Dendritic cell treated with granulocyte-macrophage colony-stimulating factor and Interleukin-4, amounts not matched to agents 40 ng/mL and 50 ng/mL, for 4 days (primary cell): ENCODE measurements at regions not wholly inside any gene's neighbourhood (a gene's known extent, or its start where the extent isn't known, plus 50 kb on each side); places are given as distances from the start of the nearest gene placed in this dataset.

Experiments used
- H3K27ac Mint-ChIP-seq: one replicate; pipeline ENCODE4 v1.8.0; 2022; ENCODE audit warnings: mild to moderate bottlenecking, mixed read lengths
- H3K27me3 Mint-ChIP-seq: one replicate; pipeline ENCODE4 v1.8.0; 2022; ENCODE audit warnings: mild to moderate bottlenecking, mixed read lengths
- H3K36me3 Mint-ChIP-seq: one replicate; pipeline ENCODE4 v1.8.0; 2022; ENCODE audit warnings: low read depth, mixed read lengths
- H3K4me1 Mint-ChIP-seq: one replicate; pipeline ENCODE4 v1.8.0; 2022; ENCODE audit warnings: low read depth, mixed read lengths
- H3K4me3 Mint-ChIP-seq: one replicate; pipeline ENCODE4 v1.8.0; 2022; ENCODE audit warnings: mild to moderate bottlenecking, moderate library complexity, mixed read lengths
- H3K9me3 Mint-ChIP-seq: one replicate; pipeline ENCODE4 v1.8.0; 2022; ENCODE audit warnings: mixed read lengths
- intact Hi-C: fragments of 100-400 bp; cut with micrococcal nuclease; formaldehyde crosslinking; loops from one replicate; pipeline ENCODE4 v1.15.0; 2022

GRCh38 chr20:22495789-22496188 is 88.6 kb downstream of the FOXA2 start:
- Mint-ChIP-seq H3K27me3 (no peaks in the 10 kb centered on the region), H3K27ac (no peak overlapping the region), H3K9me3 (no peaks in the 10 kb centered on the region), H3K4me1 (no peaks in the 10 kb centered on the region), H3K4me3 (no peak overlapping the region), H3K36me3 (no peaks in the 10 kb centered on the region)
- intact Hi-C loops = no loop called here

DNA sequence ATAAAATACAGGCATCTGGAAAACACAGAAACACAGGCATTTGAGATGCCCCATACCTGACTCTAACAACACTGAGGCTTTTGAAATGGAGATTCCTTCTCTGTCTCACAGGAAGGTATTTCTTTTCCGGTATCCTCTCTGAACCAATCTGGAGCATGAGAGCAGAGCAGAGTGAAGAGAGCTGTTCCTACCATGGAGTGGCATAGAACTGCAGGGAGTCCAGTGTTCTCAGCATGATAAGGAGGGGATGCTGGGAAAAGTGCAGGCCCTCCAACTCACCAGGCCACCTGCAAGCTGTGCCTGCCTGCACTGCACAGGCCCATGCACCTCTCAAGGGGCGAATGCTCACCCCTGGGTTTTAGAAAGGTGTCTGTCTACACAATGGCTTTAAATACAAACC is 89.2 kb downstream of the FOXA2 start:
- H3K9me3 Mint-ChIP-seq = no peaks in the 10 kb centered on the region
- no peak overlapping the region for H3K4me3 Mint-ChIP-seq
- intact Hi-C loops = no loop called here
- H3K4me1 Mint-ChIP-seq = no peaks in the 10 kb centered on the region
- no peak overlapping the region for H3K27ac Mint-ChIP-seq
- H3K27me3 Mint-ChIP-seq = no peaks in the 10 kb centered on the region
- no peaks in the 10 kb centered on the region for H3K36me3 Mint-ChIP-seq

DNA sequence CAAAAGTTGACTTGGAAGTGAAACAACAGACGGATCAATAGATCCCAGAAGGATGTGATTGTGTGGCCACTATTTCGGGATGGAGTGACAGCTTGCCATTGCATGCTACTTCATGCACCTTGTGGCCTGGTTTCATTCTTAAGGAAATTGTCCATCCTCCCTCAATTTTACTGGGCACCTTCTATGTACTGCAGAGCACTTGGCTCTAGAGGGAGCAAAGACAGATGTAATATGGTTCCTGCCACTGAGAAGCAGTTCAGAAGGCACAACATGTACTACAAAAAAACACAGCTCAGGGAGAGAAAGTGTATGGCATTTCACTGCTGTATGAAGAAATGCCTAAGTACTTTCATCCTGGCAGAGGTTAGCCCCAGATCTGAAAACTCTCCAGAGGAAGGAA is 91.9 kb downstream of the FOXA2 start:
- Mint-ChIP-seq H3K4me1 (no peaks in the 10 kb centered on the region), H3K36me3 (no peaks in the 10 kb centered on the region), H3K27me3 (peaks cover 4% of the 10 kb centered on the region), H3K4me3 (no peak overlapping the region), H3K27ac (no peak overlapping the region), H3K9me3 (no peaks in the 10 kb centered on the region)
- intact Hi-C loops = no loop called here

DNA sequence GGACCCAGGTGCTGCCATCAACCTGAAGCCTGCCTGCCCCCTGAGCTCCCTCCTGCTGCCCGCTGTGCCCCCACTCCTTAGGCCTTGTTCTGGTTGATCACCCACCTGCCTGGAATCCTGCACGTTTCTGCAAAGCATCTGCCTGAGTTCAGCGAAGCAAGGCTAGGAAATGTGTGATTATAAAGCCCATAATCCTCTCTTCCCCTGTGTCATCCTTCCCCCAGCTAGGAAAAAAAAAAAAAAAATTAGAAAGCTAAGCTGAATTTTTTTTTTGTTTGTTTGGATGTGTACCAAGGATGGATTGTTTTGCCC is 93.2 kb downstream of the FOXA2 start:
- intact Hi-C loops = no loop called here
- Mint-ChIP-seq H3K27me3 (peaks cover 6% of the 10 kb centered on the region), H3K36me3 (no peaks in the 10 kb centered on the region), H3K9me3 (no peaks in the 10 kb centered on the region), H3K4me3 (no peak overlapping the region), H3K27ac (no peak overlapping the region), H3K4me1 (no peaks in the 10 kb centered on the region)

DNA sequence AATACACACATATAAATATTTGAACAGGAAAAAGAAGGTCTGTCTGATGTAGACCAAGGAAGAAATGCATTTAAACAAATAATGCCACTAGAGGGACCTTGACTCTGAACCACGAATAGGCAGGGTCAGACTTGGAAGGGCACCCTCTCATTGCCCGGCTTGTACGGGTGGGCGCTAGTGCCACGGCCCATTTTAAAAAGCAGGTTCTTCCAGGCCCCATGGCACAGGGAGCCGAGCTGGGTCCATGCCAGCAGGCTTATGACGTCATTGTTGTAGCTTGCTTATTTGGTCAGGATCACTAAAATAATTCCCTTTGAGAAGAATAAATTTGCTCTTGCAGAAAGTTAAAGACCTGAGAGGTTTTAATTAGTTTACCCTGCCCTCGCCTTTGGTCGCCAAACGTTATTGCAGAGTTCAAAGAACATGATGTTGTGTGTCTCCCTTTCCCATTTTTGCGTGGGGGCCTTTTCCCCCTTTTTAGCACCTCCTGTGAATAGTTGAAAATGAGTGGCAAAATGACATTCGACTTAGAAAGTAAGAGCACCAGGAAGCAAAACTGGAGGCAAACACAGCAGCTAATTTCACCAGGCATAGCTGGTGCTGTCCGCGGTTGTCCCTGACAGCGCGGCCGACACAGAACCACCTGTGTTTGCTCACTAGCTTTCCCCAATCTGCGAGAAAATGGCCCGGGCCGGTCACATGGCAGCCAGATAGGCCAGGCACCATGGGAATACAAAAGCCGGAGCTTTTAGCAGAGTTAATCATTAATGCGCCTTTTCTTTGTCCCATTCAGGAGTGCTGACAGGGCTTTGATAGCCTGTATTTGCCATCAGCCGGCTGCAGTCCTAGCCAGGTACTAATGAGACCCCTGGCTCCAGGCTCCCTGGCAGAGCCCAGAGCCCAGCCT is 93.8 kb downstream of the FOXA2 start:
- no peaks in the 10 kb centered on the region for H3K4me1 Mint-ChIP-seq
- intact Hi-C loops = no loop called here
- no peak overlapping the region for H3K4me3 Mint-ChIP-seq
- no peaks in the 10 kb centered on the region for H3K9me3 Mint-ChIP-seq
- peaks cover 6% of the 10 kb centered on the region for H3K27me3 Mint-ChIP-seq
- H3K36me3 Mint-ChIP-seq = no peaks in the 10 kb centered on the region
- H3K27ac Mint-ChIP-seq = no peak overlapping the region

DNA sequence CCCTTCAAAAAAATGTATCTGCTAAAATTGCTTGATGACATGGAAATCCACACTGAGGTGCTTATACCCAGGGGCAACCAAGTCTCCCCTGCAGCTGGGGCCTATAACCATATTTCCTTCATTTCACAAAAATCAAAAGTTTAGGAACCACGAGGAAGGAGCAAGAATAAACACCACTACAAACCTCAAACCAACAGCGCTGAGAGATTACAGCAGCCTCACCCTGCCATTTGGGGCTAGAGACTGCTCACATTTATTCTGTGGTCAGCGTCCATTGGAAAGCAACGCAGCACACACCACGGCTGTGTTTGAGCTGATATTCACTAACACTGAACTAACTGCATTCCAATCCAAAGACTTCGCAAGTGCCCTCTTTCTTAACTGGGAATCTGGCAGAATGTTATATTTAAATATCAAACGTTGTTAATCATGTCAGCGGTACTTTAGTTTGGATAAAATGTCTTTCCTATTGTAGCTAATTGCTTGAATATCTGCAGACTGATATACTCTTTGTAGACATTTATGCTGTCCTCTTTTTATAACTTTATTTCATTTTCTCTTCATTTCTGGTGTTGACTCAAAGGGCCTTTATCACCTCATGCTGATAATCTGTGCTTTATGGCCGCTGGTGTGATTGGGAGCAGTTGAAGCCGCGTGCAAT is 94.6 kb downstream of the FOXA2 start:
- no peaks in the 10 kb centered on the region for H3K4me1 Mint-ChIP-seq
- H3K4me3 Mint-ChIP-seq = no peak overlapping the region
- no peaks in the 10 kb centered on the region for H3K9me3 Mint-ChIP-seq
- intact Hi-C loops = no loop called here
- H3K36me3 Mint-ChIP-seq = no peaks in the 10 kb centered on the region
- H3K27me3 Mint-ChIP-seq = peaks cover 6% of the 10 kb centered on the region
- H3K27ac Mint-ChIP-seq = no peak overlapping the region

DNA sequence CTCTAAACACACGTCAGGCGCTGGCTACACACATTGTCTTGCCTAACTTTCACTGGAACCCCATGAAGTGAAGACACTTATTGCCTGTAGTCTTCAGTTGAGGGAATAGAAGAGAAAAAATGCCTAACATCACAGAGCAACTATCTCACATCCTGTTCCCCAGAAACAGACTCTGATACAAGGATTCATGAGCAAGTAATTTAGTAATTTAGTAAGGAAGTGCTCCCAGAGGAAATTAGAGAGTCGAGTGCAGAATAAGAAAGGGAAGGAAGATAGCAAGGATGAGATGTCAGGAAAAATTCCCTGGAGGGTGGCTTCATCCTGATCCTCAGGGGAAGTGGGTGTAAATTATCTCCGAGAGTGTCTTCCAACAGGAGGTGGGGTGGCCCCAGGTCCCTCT is 104.0 kb downstream of the FOXA2 start:
- intact Hi-C loops = no loop called here
- H3K9me3 Mint-ChIP-seq = no peaks in the 10 kb centered on the region
- no peak overlapping the region for H3K27ac Mint-ChIP-seq
- no peaks in the 10 kb centered on the region for H3K27me3 Mint-ChIP-seq
- H3K4me3 Mint-ChIP-seq = no peak overlapping the region
- no peaks in the 10 kb centered on the region for H3K4me1 Mint-ChIP-seq
- H3K36me3 Mint-ChIP-seq = no peaks in the 10 kb centered on the region

DNA sequence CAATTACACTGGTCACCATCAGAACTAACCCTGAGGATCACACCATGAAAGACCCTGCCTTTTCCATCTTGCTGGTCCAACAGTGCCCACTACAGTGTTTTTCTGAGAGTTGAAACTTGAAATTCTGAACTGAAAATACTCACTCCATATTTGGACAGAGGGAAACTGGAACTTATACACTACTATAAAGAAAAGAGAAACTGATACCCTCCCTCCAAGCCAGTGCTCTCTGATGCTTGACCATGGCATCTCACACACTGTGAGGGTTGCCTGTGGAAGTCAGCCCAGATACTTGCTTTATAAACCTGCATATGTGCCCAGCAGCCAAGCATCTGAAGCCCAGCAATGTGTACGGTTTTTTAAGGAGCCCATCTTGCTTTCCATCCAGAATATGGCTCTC is 108.7 kb downstream of the FOXA2 start:
- intact Hi-C loops = loop anchor here (10.0 kb wide), 1 partner anchor 59 kb away; no protein-coding TSS in a partner anchor
- peaks cover 2% of the 10 kb centered on the region for H3K27me3 Mint-ChIP-seq
- H3K27ac Mint-ChIP-seq = no peak overlapping the region
- H3K4me3 Mint-ChIP-seq = no peak overlapping the region
- no peaks in the 10 kb centered on the region for H3K36me3 Mint-ChIP-seq
- H3K9me3 Mint-ChIP-seq = no peaks in the 10 kb centered on the region
- no peaks in the 10 kb centered on the region for H3K4me1 Mint-ChIP-seq

DNA sequence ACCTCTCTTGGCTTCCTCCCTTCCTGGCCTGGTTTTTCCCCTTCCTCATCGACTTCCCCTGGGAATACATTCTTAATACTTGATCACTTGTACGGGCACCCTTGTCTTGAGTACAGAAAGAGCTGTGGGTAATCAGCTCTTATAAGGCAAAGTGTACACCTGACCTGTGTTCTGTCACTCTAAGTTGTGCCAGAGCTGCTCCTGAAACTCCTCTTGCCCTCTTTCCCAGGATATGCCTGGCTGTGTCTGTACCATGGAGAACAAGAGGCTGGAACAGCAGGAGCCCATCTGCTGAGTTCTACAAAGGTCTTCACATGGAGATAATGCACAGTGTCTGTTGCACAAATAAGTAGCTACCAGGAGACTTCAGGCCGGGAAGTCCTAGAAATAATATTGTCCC is 110.1 kb downstream of the FOXA2 start:
- H3K4me3 Mint-ChIP-seq = no peak overlapping the region
- no peaks in the 10 kb centered on the region for H3K4me1 Mint-ChIP-seq
- intact Hi-C loops = loop anchor here (10.0 kb wide), 1 partner anchor 61 kb away; no protein-coding TSS in a partner anchor
- no peak overlapping the region for H3K27ac Mint-ChIP-seq
- no peaks in the 10 kb centered on the region for H3K36me3 Mint-ChIP-seq
- no peaks in the 10 kb centered on the region for H3K9me3 Mint-ChIP-seq
- H3K27me3 Mint-ChIP-seq = peaks cover 2% of the 10 kb centered on the region

- no peak overlapping the region for H3K4me3 Mint-ChIP-seq
- H3K27ac Mint-ChIP-seq = no peak overlapping the region
- intact Hi-C loops = loop anchor here (10.0 kb wide), 1 partner anchor 62 kb away; no protein-coding TSS in a partner anchor
- no peaks in the 10 kb centered on the region for H3K4me1 Mint-ChIP-seq
- peaks cover 2% of the 10 kb centered on the region for H3K27me3 Mint-ChIP-seq
- H3K36me3 Mint-ChIP-seq = no peaks in the 10 kb centered on the region
- no peaks in the 10 kb centered on the region for H3K9me3 Mint-ChIP-seq
Measured at GRCh38 chr20:22473293-22473692, 111.1 kb downstream of the FOXA2 start.

DNA sequence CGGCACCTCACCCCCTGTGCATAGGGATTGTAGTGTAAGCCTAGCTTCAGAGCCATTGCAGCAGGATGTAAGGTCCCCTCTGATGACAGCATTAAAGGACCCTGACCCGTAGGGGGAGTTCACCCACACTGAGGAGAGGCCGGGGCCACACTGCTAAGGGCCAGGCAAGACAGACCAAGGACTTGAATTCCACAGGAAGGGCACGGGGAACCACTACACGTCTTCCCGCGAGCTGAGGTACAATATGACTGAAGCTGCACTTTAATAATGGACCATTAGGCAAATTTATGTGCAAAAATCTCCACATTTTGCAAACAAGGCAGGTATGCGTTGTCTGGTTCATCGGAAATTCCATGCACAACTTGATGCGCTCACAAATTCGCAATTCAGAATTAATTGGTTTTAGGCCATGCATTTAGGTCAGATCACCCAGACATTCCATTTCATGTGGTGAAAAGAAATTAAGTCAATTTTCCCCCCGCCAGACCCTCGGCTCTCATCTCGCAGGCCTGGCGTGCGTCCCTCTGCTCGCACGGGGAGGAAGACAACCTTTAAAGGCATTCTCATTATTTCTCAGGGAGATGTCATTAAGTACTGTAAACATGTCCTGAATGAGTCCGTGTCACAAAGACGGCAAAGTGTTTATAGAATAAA is 111.8 kb downstream of the FOXA2 start:
- Mint-ChIP-seq H3K27me3 (peaks cover 2% of the 10 kb centered on the region), H3K36me3 (no peaks in the 10 kb centered on the region), H3K9me3 (no peaks in the 10 kb centered on the region), H3K4me3 (no peak overlapping the region), H3K4me1 (no peaks in the 10 kb centered on the region), H3K27ac (no peak overlapping the region)
- intact Hi-C loops = loop anchor here (10.0 kb wide), 1 partner anchor 62 kb away; no protein-coding TSS in a partner anchor

DNA sequence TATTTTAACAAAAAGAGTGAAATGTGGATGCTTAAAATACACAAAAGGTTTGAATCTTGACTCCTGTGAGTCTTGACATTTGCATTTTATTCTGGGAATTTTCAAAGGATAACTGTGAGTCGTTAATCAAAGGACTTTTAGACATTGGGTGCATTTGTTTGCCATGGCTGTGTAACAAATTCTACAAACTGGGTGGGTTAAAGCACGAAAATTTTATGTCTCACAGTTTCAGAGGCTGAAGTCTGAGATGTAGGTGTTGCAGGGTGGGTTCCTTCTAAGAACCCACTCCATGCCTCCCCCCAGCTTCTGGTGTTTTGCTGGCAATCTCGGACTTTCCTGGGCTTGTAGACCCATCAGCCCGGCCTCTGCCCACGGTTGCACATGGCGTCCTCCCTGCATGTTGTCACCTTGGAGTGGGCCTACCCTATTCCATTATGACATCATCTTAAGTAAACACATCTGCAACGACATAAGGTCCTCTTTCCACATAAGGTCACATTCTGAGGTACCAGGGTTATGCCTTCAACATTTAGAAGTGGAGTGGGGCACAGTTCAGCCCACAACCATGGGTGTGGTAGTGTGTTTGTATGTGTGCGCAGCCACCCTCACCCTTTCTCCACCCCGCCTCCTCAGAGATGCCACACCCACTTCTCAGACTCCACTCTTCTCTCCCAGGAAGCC is 113.1 kb downstream of the FOXA2 start:
- no peak overlapping the region for H3K27ac Mint-ChIP-seq
- H3K36me3 Mint-ChIP-seq = no peaks in the 10 kb centered on the region
- no peak overlapping the region for H3K4me3 Mint-ChIP-seq
- intact Hi-C loops = loop anchor here (10.0 kb wide), 1 partner anchor 64 kb away; no protein-coding TSS in a partner anchor
- peaks cover 5% of the 10 kb centered on the region for H3K27me3 Mint-ChIP-seq
- no peaks in the 10 kb centered on the region for H3K9me3 Mint-ChIP-seq
- no peaks in the 10 kb centered on the region for H3K4me1 Mint-ChIP-seq

GRCh38 chr20:22470620-22471026 is 113.7 kb downstream of the FOXA2 start:
- H3K36me3 Mint-ChIP-seq = no peaks in the 10 kb centered on the region
- H3K27me3 Mint-ChIP-seq = peaks cover 5% of the 10 kb centered on the region
- H3K4me3 Mint-ChIP-seq = no peak overlapping the region
- H3K4me1 Mint-ChIP-seq = no peaks in the 10 kb centered on the region
- intact Hi-C loops = loop anchor here (10.0 kb wide), 1 partner anchor 64 kb away; no protein-coding TSS in a partner anchor
- H3K27ac Mint-ChIP-seq = no peak overlapping the region
- no peaks in the 10 kb centered on the region for H3K9me3 Mint-ChIP-seq
